ENCODE measurements at regions not wholly inside any gene's neighbourhood (a gene's known extent, or its start where the extent isn't known, plus 50 kb on each side); places are given as distances from the start of the nearest gene placed in this dataset.

GRCh38 chr2:58521803-58522554 lies 280.9 kb upstream of the FANCL start:
- TF ChIP-seq EZH2phosphoT487 (conservative IDR thresholded peaks at IDR 0.05; ENCODE audit: low read length) (no peak), CTCF (IDR thresholded peaks at IDR 0.05; ENCODE audit: insufficient read depth, low read length, poor library complexity, severe bottlenecking) (no peak)
- Histone ChIP-seq H3K36me3 (ENCODE audit: low read length) (no peaks in the 10 kb centered on the region), H3K4me2 (ENCODE audit: low read depth, low read length, poor library complexity, severe bottlenecking) (no peak overlapping the region), H3K9me3 (ENCODE audit: insufficient read depth, low read length) (no peaks in the 10 kb centered on the region), H3K27me3 (ENCODE audit: low read length) (no peaks in the 10 kb centered on the region), H3F3A (ENCODE audit: insufficient read depth) (no peaks in the 10 kb centered on the region), H3K9me2 (replicated peaks; ENCODE audit: insufficient read depth, low read length) (no peaks in the 10 kb centered on the region), H3K79me2 (ENCODE audit: insufficient read depth, low read length) (no peaks in the 10 kb centered on the region), H3K27ac (ENCODE audit: low read depth, low read length) (no peak overlapping the region), H2AFZ (ENCODE audit: low read depth, low read length, severe bottlenecking) (no peak overlapping the region), H3K4me3 (ENCODE audit: insufficient read depth, low read length, poor library complexity, severe bottlenecking) (no peak overlapping the region), H4K20me1 (ENCODE audit: low read depth, low read length) (no peaks in the 10 kb centered on the region), H3K9ac (ENCODE audit: low read length) (no peak overlapping the region)

- TF ChIP-seq CTCF (IDR thresholded peaks at IDR 0.05; ENCODE audit: insufficient read depth, low read length, poor library complexity, severe bottlenecking) (no peak), EZH2phosphoT487 (conservative IDR thresholded peaks at IDR 0.05; ENCODE audit: low read length) (no peak)
- H3K9me2 ChIP-seq (replicated peaks; ENCODE audit: insufficient read depth, low read length), result no peaks in the 10 kb centered on the region
Measured at GRCh38 chr2:58520903-58521302, 279.8 kb upstream of the FANCL start.

GRCh38 chr2:58517881-58518280 lies 276.8 kb upstream of the FANCL start:
- no peak overlapping the region for H3K27ac ChIP-seq (ENCODE audit: low read depth, low read length)

More at GRCh38 chr2:58520903-58521302, 279.8 kb upstream of the FANCL start:
- no peak overlapping the region for H3K27ac ChIP-seq (ENCODE audit: low read depth, low read length)
- H3F3A ChIP-seq (ENCODE audit: insufficient read depth), result no peaks in the 10 kb centered on the region
- H3K4me3 ChIP-seq (ENCODE audit: insufficient read depth, low read length, poor library complexity, severe bottlenecking), result no peak overlapping the region
- no peaks in the 10 kb centered on the region for H3K79me2 ChIP-seq (ENCODE audit: insufficient read depth, low read length)
- H3K9me3 ChIP-seq (ENCODE audit: insufficient read depth, low read length), result no peaks in the 10 kb centered on the region
- H3K27me3 ChIP-seq (ENCODE audit: low read length), result no peaks in the 10 kb centered on the region
- no peak overlapping the region for H3K9ac ChIP-seq (ENCODE audit: low read length)
- H3K4me2 ChIP-seq (ENCODE audit: low read depth, low read length, poor library complexity, severe bottlenecking), result no peak overlapping the region
- H2AFZ ChIP-seq (ENCODE audit: low read depth, low read length, severe bottlenecking), result no peak overlapping the region
- no peaks in the 10 kb centered on the region for H3K36me3 ChIP-seq (ENCODE audit: low read length)
- H4K20me1 ChIP-seq (ENCODE audit: low read depth, low read length), result no peaks in the 10 kb centered on the region

More at GRCh38 chr2:58517881-58518280, 276.8 kb upstream of the FANCL start:
- no peaks in the 10 kb centered on the region for H3K79me2 ChIP-seq (ENCODE audit: insufficient read depth, low read length)
- no peaks in the 10 kb centered on the region for H3K9me3 ChIP-seq (ENCODE audit: insufficient read depth, low read length)
- no peaks in the 10 kb centered on the region for H3K27me3 ChIP-seq (ENCODE audit: low read length)
- TF ChIP-seq CTCF (IDR thresholded peaks at IDR 0.05; ENCODE audit: insufficient read depth, low read length, poor library complexity, severe bottlenecking) (no peak), EZH2phosphoT487 (conservative IDR thresholded peaks at IDR 0.05; ENCODE audit: low read length) (no peak)
- no peak overlapping the region for H2AFZ ChIP-seq (ENCODE audit: low read depth, low read length, severe bottlenecking)
- no peak overlapping the region for H3K9ac ChIP-seq (ENCODE audit: low read length)
- H4K20me1 ChIP-seq (ENCODE audit: low read depth, low read length), result no peaks in the 10 kb centered on the region
- H3K4me2 ChIP-seq (ENCODE audit: low read depth, low read length, poor library complexity, severe bottlenecking), result no peak overlapping the region
- no peaks in the 10 kb centered on the region for H3K9me2 ChIP-seq (replicated peaks; ENCODE audit: insufficient read depth, low read length)
- no peak overlapping the region for H3K4me3 ChIP-seq (ENCODE audit: insufficient read depth, low read length, poor library complexity, severe bottlenecking)
- no peaks in the 10 kb centered on the region for H3K36me3 ChIP-seq (ENCODE audit: low read length)
- H3F3A ChIP-seq (ENCODE audit: insufficient read depth), result no peaks in the 10 kb centered on the region
